Midbrain (tissue), 1 donor: ENCODE measurements at regions not wholly inside any gene's neighbourhood (a gene's known extent, or its start where the extent isn't known, plus 50 kb on each side); places are given as distances from the start of the nearest gene placed in this dataset.
"Not testable (repeated sequence)": the region's sequence is repeated elsewhere in the genome, so short reads cannot be mapped to it uniquely, and the experiment has no call there.

Experiments used
- DNase-seq: peaks from one replicate; lab custom pipeline; 2025; lab: John Stamatoyannopoulos, UW

DNA sequence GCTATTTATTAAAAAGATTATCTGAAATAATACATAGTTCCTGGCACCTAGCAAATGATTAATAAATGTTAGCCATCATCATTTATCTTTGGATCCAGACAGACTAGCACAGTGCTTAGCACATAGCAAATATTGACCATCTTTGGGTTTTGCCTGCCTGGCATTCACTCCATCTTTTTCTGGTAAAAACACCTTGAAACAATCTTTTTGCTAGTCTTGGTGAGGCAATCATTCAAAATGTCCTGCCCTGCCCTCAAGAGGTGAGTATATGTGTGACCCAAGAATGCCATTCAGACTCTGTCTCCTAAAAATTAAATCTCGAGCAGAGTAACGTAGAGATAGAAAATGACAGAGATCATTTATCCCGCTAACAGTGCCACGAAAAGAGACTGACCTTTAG is 78.3 kb upstream of the ZNF280D start:
- DNase-seq: no peak

- DNase-seq: no peak
Measured at GRCh38 chr15:56808160-56808559, 74.9 kb upstream of the ZNF280D start.

DNA sequence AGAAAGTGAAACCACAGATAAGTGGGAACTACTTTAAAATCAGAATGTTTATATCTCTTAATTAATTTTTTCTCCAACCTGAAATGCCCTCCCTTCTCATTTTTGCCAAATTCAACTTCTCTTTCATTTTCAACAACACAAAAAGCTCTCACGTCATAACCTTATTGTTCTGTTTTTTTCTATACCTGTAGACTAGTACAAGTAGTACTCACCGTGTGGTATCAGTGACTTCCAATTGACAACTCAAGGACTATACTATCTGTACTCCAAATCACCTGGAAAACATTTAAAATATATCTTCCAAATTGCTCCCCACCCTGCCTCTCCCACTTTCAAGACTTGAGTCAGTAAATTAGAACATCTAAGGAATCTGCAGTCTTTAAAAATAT is 72.8 kb upstream of the ZNF280D start:
- no peak for DNase-seq

DNA sequence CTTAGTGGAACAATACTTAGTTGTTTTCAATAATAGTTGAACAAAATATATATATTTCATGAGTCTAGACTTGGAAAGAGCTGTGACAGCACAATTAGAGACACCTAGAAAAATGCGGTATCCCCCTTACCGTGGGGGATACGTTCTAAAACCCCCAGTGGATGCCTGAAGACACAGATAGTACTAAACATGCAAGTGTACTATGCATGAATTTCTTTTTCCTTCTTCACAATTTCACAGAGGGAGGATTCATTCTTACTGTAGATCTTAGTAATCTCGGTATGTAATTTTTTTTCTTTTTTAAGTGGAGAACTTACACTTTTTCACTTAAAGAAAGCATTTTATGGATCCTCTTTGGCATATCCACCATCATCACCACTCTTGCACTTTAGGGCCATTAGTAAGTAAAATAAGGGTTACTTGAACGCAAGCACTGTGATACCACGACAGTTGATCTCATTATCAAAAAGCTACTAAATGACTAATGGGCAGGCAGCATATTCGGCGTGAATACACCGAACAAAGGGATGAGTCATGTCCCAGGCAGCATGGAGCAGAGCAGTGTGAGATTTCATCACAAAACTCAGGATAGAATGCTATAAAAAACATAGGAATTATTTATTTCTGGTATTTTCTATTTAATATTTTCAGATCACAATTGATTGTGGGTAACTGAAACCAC is 72.3 kb upstream of the ZNF280D start:
- DNase-seq: no peak

GRCh38 chr15:56804938-56805337 is 71.6 kb upstream of the ZNF280D start:
- DNase-seq: no peak

DNA sequence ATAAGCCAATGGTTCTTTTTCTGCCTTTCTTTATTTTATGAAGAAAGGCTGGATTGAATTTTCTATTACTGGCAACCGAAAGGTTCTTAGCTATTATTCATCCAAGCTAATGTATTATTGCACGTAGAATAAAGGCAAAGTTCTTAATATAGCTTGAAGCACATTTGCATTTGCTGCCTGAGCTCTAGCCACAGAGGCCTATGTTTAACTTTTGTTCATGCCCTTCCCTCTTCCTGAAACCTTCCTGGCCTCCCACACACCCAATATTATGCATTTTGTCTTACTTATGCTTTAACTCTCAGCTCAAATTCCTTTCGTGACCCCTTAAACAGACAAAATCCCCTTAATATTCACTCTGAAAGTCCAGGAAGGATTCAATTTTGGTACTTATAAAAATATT is 71.0 kb upstream of the ZNF280D start:
- DNase-seq: no peak

GRCh38 chr15:56802161-56802560 is 68.9 kb upstream of the ZNF280D start:
- DNase-seq: no peak

DNA sequence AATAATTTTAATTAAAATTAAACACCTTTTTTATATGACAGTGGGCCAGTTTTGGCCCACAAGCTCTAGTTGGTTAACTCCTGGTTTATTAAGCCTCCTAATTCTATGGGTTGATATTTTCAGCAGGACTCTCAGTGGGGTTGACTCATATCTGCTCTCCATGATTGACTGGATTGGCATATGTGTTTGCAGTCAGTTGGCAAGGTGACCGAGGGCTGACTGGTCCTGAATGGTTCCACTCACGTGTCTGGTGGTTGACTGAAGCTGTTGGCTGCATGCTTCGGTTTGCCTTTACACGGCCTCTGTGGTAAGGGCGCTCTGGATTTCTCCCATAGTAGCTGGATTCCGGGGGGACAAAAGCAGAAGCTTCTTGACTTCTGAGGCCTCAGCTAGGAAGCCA is 65.3 kb upstream of the ZNF280D start:
- no peak for DNase-seq

DNA sequence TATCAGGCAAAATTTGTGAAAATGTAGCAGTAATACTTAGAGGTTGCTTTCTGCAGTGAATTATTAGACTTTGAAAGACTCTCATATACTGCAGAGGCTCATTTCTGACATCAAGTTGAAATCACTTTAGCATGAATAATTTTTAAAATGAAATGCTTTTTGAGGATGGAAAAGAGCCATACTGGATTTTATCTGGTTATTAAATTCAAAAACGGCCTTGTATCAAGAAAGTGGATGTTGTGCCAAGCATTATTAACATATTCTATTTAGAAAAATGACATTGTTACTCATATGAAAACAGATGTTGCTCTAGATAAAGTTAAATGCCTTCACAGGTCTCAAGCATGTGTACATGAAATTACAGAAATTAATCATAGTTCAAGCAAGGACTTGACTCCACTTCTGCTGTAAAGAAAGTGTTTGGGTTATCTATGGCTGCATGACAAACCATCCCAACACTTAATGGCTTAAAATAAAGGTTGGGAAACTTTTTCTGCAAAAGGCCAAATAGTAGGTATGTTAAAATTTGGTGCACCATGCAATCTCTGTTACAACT is 64.5 kb upstream of the ZNF280D start:
- no peak for DNase-seq

DNA sequence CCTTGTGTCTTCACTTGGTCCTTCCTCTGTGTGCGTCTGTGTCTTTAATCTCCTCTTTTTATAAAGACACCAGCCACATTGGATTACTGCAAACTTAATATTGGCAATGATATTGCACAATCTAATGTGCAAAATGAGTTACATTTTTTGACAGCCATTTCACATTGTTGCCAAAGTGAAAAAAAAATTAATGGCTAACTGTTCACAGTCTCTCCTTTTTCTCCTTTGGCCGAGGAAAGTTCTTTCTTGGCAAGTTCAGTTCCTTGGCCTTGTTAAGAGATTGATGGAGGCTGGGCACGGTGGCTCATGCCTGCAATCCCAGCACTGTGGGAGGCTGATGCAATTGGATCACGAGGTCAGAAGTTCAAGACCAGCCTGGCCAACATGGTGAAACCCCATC is 62.2 kb upstream of the ZNF280D start:
- DNase-seq: no peak

DNA sequence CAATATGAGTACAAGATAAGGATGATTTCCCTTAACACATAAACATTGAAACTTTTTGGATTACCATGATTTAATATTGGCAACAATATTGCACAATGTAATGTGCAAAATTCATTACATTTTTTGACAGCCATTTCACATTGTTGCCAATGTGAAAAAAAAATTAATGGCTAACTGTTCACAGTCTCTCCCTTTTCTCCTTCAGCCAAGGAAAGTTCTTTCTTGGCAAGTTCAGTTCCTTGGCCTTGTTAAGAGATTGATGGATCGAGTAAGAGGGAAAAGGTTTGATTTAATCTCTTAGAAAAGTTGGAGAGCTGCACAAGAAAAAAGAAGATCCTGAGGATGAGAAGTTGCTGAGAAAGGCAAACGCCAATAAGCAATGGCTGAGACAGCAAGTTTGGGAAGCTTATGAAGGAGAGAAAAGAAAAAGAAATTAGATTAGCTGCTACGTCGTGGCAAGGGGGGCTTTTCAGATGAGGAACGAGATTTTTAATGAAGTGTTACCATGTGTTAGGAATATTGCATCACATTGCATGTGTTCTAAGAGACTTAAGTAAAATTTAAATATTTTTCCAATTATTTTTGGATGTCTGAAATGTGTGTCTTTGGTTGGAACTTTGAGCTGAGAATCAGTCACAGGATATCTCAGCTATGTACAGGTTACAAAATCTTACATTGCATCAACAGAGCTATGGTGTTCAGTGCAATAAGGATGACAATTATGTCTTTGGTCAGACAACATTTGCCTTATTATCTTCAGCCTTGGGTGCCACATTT is 61.4 kb upstream of the ZNF280D start:
- DNase-seq: no peak

GRCh38 chr15:56794165-56794552 is 60.9 kb upstream of the ZNF280D start:
- no peak for DNase-seq

DNA sequence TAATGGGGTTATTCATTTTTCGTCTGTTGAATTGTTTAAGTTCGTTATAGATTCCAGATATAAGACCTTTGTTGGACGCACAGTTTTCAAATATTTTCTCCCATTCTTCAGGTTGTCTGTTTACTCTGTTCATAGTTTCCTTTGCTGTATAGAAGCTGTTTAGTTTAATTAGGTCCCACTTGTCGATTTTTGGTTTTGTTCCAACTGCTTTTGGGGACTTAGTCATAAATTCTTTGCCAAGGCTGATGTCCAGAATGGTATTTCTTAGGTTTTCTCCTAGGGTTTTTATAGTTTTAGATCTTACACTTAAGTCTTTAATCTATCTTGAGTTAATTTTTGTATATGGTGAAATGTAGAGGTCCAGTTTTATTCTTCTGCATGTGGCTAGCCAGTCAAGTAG is 58.9 kb upstream of the ZNF280D start:
- no peak for DNase-seq

DNA sequence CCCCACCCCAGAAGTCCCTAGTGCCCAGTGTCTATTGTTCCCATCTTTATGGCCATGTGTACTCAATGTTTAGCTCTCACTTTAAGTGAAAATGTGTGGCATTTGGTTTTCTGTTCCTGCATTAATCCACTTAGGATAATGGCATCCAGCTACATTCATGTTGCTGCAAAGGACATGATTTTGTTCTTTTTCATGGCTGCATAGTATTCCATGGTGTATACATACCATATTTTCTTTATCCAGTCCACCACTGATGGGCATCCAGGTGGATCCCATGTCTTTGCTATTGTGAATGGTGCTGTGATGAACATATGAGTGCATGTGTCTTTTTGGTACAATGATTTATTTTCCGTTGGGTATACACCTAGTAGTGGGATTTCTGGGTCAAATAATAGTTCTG is 58.2 kb upstream of the ZNF280D start:
- not testable (repeated sequence) for DNase-seq

GRCh38 chr15:56788359-56788758 is 55.0 kb upstream of the ZNF280D start:
- DNase-seq: no peak

GRCh38 chr15:56786966-56787365 is 53.7 kb upstream of the ZNF280D start:
- DNase-seq: no peak

DNA sequence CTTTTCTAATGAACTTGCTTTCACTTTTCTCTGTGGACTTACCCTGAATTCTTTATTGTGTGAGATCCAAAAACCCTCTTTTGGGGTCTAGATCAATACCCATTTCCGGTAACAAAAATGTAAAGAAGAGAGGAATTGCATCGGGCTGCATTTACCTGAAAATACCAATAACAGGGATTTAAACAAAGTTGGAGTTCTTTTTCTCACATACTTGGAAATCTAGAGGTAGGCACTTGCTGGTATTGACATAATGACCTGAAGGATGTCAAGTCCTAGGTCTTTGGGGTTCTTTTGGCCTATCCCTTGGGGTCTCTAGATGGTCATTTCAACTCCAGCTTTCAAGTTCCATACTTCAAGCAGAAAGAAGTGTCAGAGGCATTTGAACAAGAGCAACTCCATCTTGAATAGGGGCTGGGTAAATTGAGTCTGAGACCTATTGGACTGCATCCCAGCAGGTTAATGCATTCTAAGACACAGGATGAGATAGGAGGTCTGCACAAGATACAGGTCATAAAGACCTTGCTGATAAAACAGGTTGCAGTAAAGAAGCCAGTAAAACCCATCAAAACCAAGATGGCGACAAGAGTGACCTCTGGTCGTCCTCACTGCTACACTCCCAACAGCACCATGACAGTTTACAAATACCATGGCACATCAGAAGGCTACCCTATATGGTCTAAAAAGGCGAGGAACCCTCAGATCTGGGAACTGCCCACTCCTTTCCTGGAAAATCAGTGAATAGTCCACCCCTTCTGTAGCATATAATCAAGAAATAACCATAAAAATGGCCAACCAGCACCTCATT is 50.8 kb upstream of the ZNF280D start:
- no peak for DNase-seq

DNA sequence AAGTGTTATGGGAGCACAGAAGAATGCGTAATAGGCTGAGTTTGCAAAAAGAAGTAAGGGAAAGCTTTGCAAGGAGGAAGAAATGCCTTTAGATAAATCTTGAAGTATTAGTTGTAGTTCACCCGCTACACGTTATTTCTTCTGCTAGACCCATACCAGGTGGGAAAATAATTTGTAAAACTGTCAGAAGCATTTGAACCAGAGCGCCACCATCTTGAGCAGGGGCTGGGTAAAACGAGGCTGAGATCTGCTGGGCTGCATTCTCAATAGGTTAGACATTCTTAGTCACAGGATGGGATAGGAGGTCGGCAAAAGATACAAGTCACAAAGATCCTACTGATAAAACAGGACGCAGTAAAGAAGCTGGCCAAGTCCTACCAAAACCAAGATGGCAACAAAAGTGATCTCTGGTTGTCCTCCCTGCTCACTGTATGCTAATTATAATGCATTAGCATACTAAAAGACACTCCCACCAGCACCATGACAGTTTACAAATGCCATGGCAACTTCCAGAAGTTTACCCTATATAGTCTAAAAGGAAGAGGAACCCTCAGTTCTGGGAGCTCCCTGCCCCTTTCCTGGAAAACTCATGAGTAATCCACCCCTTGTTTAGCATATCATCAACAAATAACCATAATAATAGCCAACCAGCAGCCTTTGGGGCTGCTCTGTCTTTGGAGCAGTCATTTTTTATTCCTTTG is 50.0 kb upstream of the ZNF280D start:
- no peak for DNase-seq
